ENCODE measurements at regions not wholly inside any gene's neighbourhood (a gene's known extent, or its start where the extent isn't known, plus 50 kb on each side); places are given as distances from the start of the nearest gene placed in this dataset.
A peak's percentile ranks its signal among the peaks of the same experiment; 100 is the strongest.

DNA sequence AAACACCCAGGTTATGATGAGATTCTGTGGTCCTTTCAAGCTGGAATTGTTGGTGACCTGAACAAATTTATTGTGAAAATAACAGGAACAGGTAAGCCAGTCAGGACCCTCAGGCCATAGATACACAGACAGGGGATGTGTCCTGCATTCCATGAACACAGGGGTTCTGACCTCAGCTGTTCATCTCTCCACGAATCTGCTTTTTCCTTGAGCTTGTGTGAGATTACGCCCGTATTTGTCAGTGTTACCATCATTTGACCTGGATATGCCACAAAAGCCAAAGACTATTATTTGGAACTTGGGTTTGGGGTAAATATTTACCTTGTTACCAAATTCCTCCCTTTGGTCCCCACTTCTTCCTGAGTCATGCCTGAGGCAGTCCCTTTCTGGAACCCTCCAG is 288.9 kb downstream of the PREX1 start:
- Mint-ChIP-seq H3K36me3 (ENCODE audit: insufficient read depth, unreplicated experiment) (no peaks in the 10 kb centered on the region), H3K4me3 (ENCODE audit: unreplicated experiment) (peak overlapping the region; percentile 55), H3K4me1 (ENCODE audit: low read depth, unreplicated experiment) (peaks cover 51% of the 10 kb centered on the region), H3K27me3 (ENCODE audit: insufficient read depth, unreplicated experiment) (no peaks in the 10 kb centered on the region), H3K9me3 (ENCODE audit: unreplicated experiment) (peaks cover 19% of the 10 kb centered on the region), H3K27ac (ENCODE audit: unreplicated experiment) (peak overlapping the region; percentile 87)
- no peak for TF ChIP-seq CTCF (IDR thresholded peaks at IDR 0.05; ENCODE audit: insufficient read depth in 1 of 2, low read depth in 1 of 2, low read length in 1 of 2, severe bottlenecking in 1 of 2, unreplicated experiment in 1 of 2)
- peak; percentile 76 to 85 for DNase-seq
- Histone ChIP-seq H3K36me3 (ENCODE audit: control insufficient read depth, insufficient read depth, low read length) (no peaks in the 10 kb centered on the region), H3K4me3 (ENCODE audit: low read depth, low read length) (no peak overlapping the region), H3K9me3 (peaks cover 16% of the 10 kb centered on the region), H3K27me3 (replicated peaks; ENCODE audit: control insufficient read depth, insufficient read depth, low read length) (no peaks in the 10 kb centered on the region), H3K4me1 (peaks cover 54% of the 10 kb centered on the region)
- intact Hi-C loops (cut with micrococcal nuclease; ENCODE audit: unreplicated experiment), result loop anchor here (1.0 to 2.0 kb wide), 2 partner anchors 16 to 82 kb away; no protein-coding TSS in a partner anchor
- CTCF ChIA-PET, result interaction anchor here (0.7 to 3.0 kb wide), 8 partner anchors 14 to 753 kb away, joined by 3 to 46 read pairs (median 4); partner anchors contain the start of gene SULF2
- POLR2A ChIA-PET, result interaction anchor here (0.6 to 1.3 kb wide), 3 partner anchors 20 to 243 kb away, joined by 3 to 6 read pairs (median 4); no protein-coding TSS in a partner anchor
- TSS peak; percentile 80 for BruUV-seq (replicated peaks)

DNA sequence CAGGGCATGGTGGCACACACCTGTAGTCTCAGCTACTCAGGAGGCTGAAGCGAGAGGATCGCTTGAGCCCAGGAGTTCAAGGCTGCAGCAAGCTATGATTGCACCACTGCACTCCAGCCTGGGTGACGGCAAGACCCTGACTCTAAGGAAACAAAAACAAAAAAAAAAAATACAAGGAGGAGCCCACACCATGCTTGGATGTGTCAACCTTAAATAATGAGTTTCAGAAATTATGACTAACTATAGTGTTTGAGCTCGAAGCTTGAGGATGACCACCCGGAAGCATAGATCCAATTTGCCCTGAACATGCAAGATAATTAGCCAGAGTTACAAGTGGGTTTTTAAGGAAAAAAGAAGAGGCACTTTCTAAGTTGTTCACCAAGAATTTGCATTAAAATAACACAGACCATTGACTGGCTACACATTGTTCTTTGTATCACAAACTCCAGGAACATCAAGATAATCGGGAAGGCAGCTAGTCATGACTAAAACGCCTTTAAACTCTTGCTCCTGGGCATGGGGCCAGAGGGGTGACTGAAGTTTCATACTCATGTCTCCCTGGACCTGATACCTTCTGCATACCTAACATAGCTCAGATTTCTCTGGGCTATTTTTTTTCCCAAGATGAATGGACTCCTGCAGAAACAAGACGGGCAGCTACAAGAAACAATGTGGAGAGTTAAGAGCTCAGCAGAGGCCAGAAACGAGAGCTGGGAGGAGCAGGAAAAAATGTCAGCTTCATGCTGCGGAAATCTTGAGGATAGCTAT is 289.6 kb downstream of the PREX1 start:
- Mint-ChIP-seq H3K9me3 (ENCODE audit: unreplicated experiment) (peaks cover 19% of the 10 kb centered on the region), H3K27ac (ENCODE audit: unreplicated experiment) (peak overlapping the region; percentile 87), H3K4me1 (ENCODE audit: low read depth, unreplicated experiment) (peaks cover 51% of the 10 kb centered on the region), H3K36me3 (ENCODE audit: insufficient read depth, unreplicated experiment) (no peaks in the 10 kb centered on the region), H3K4me3 (ENCODE audit: unreplicated experiment) (peak overlapping the region; percentile 55), H3K27me3 (ENCODE audit: insufficient read depth, unreplicated experiment) (no peaks in the 10 kb centered on the region)
- no peak overlapping the region for H3K4me3 ChIP-seq (ENCODE audit: low read depth, low read length)
- DNase-seq, result peak; percentile 90 to 94
- no peaks in the 10 kb centered on the region for H3K27me3 ChIP-seq (replicated peaks; ENCODE audit: control insufficient read depth, insufficient read depth, low read length)
- intact Hi-C loops (cut with micrococcal nuclease; ENCODE audit: unreplicated experiment), result loop anchor here (1.0 to 2.0 kb wide), 2 partner anchors 15 to 83 kb away; no protein-coding TSS in a partner anchor
- no TSS peak for BruUV-seq (replicated peaks)
- CTCF ChIA-PET, result interaction anchor here (0.7 to 3.0 kb wide), 10 partner anchors 8 to 752 kb away, joined by 3 to 46 read pairs (median 4); partner anchors contain the start of gene SULF2
- H3K36me3 ChIP-seq (ENCODE audit: control insufficient read depth, insufficient read depth, low read length), result no peaks in the 10 kb centered on the region
- POLR2A ChIA-PET, result interaction anchor here (0.6 to 1.3 kb wide), 5 partner anchors 21 to 1182 kb away, joined by 3 to 6 read pairs (median 4); no protein-coding TSS in a partner anchor
- TF ChIP-seq CTCF (IDR thresholded peaks at IDR 0.05; ENCODE audit: insufficient read depth in 1 of 2, low read depth in 1 of 2, low read length in 1 of 2, severe bottlenecking in 1 of 2, unreplicated experiment in 1 of 2), result no peak
- peaks cover 14% of the 10 kb centered on the region for H3K9me3 ChIP-seq
- peaks cover 54% of the 10 kb centered on the region for H3K4me1 ChIP-seq

DNA sequence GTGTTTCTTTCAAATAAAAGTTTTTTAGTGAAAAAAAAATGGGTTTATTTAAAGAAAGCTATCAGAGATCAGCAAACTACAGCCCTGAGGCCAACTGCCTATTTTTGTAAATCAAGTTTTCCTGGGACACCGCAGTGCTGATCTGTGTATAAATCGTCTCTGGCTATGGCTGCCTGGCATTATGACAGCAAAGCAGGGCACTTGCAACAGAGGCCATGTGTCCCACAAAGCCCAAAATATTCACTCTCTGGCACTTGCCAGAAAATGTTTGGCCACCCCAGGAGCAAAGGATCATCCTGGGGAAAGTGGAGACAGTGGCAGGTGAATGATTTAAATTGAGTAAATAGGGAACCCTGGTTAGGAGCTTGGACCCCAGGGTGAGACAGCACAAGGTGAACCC is 291.6 kb downstream of the PREX1 start:
- peak overlapping the region; percentile 86 for H3K27ac Mint-ChIP-seq (ENCODE audit: unreplicated experiment)
- no peaks in the 10 kb centered on the region for H3K36me3 Mint-ChIP-seq (ENCODE audit: insufficient read depth, unreplicated experiment)
- Histone ChIP-seq H3K4me1 (peaks cover 45% of the 10 kb centered on the region), H3K9me3 (no peaks in the 10 kb centered on the region), H3K36me3 (ENCODE audit: control insufficient read depth, insufficient read depth, low read length) (no peaks in the 10 kb centered on the region), H3K27me3 (replicated peaks; ENCODE audit: control insufficient read depth, insufficient read depth, low read length) (no peaks in the 10 kb centered on the region), H3K4me3 (ENCODE audit: low read depth, low read length) (no peak overlapping the region)
- peaks cover 7% of the 10 kb centered on the region for H3K9me3 Mint-ChIP-seq (ENCODE audit: unreplicated experiment)
- no peaks in the 10 kb centered on the region for H3K27me3 Mint-ChIP-seq (ENCODE audit: insufficient read depth, unreplicated experiment)
- no peak overlapping the region for H3K4me3 Mint-ChIP-seq (ENCODE audit: unreplicated experiment)
- no TSS peak for BruUV-seq (replicated peaks)
- no peak for DNase-seq
- CTCF ChIA-PET, result interaction anchor here (0.6 kb wide), 1 partner anchor 969 kb away, joined by 3 read pairs; no protein-coding TSS in a partner anchor
- no peak for TF ChIP-seq CTCF (IDR thresholded peaks at IDR 0.05; ENCODE audit: insufficient read depth in 1 of 2, low read depth in 1 of 2, low read length in 1 of 2, severe bottlenecking in 1 of 2, unreplicated experiment in 1 of 2)
- peaks cover 44% of the 10 kb centered on the region for H3K4me1 Mint-ChIP-seq (ENCODE audit: low read depth, unreplicated experiment)
- intact Hi-C loops (cut with micrococcal nuclease; ENCODE audit: unreplicated experiment), result no loop called here
- POLR2A ChIA-PET, result no interaction called here

Measured in Caco-2 (cell line).